ENCODE measurements at regions not wholly inside any gene's neighbourhood (a gene's known extent, or its start where the extent isn't known, plus 50 kb on each side); places are given as distances from the start of the nearest gene placed in this dataset.

GRCh38 chr6:81570681-81571080 lies 181.8 kb downstream of the TENT5A start:
- Histone ChIP-seq H3K4me2 (ENCODE audit: insufficient read depth in 1 of 2, low read depth in 2 of 2, low read length in 2 of 2) (no peak overlapping the region), H2BK15ac (ENCODE audit: low read length) (no peak overlapping the region), H4K20me1 (replicated peaks in 1 of 2; ENCODE audit: control insufficient read depth in 1 of 2, insufficient read depth in 2 of 2, low read length in 2 of 2) (no peaks in the 10 kb centered on the region), H2BK12ac (ENCODE audit: low read depth, low read length) (no peak overlapping the region), H3K79me2 (ENCODE audit: control insufficient read depth in 1 of 2, insufficient read depth in 2 of 2, low read length in 2 of 2) (no peaks in the 10 kb centered on the region), H3K4me1 (replicated peaks in 1 of 4; ENCODE audit: control insufficient read depth in 3 of 4, insufficient read depth in 4 of 4, low read length in 3 of 4) (no peaks in the 10 kb centered on the region), H2BK120ac (replicated peaks; ENCODE audit: low read depth, low read length) (no peak overlapping the region), H3K4ac (replicated peaks; ENCODE audit: insufficient read length, low read depth, low read length) (no peak overlapping the region), H3K4me3 (ENCODE audit: extremely low read depth in 1 of 4, insufficient read depth in 2 of 4, low read depth in 3 of 4, low read length in 4 of 4) (no peak overlapping the region), H3K9me3 (ENCODE audit: insufficient read depth in 2 of 2, low read depth in 1 of 2, low read length in 1 of 2) (no peaks in the 10 kb centered on the region), H3K9ac (replicated peaks in 1 of 4; ENCODE audit: extremely low read depth in 1 of 4, low read depth in 3 of 4, low read length in 3 of 4) (no peak overlapping the region), H3K56ac (replicated peaks; ENCODE audit: insufficient read length, low read depth, low read length) (no peak overlapping the region), H2AFZ (ENCODE audit: low read length) (no peak overlapping the region), H2BK20ac (ENCODE audit: low read length) (no peak overlapping the region), H3K36me3 (ENCODE audit: control insufficient read depth in 2 of 4, insufficient read depth in 4 of 4, low read length in 3 of 4) (no peaks in the 10 kb centered on the region), H2AK5ac (ENCODE audit: low read depth, low read length) (no peak overlapping the region), H3K27me3 (replicated peaks in 1 of 4; ENCODE audit: control insufficient read depth in 3 of 4, extremely low read depth in 1 of 4, insufficient read depth in 3 of 4, low read length in 3 of 4) (peaks cover 0 to 2% (median 0%) of the 10 kb centered on the region in 4 experiments; a peak in 1 of 7 replicates), H3K23me2 (ENCODE audit: low read depth, low read length) (no peaks in the 10 kb centered on the region), H3K27ac (ENCODE audit: low read depth, low read length) (no peak overlapping the region), H3K14ac (ENCODE audit: insufficient read length) (no peak overlapping the region), H3K18ac (ENCODE audit: extremely low read depth, low read length) (no peak overlapping the region), H4K5ac (ENCODE audit: insufficient read length, low read depth, low read length) (no peak overlapping the region), H3K79me1 (ENCODE audit: low read depth, low read length) (no peaks in the 10 kb centered on the region), H2BK5ac (ENCODE audit: low read depth, low read length) (no peak overlapping the region), H3K23ac (ENCODE audit: insufficient read length) (no peak overlapping the region), H4K91ac (replicated peaks; ENCODE audit: insufficient read length, low read length) (no peak overlapping the region), H4K8ac (ENCODE audit: extremely low read depth, insufficient read depth, low read length) (no peak overlapping the region)
- CTCF ChIA-PET (ENCODE audit: partially characterized antibody) = no interaction called here
- 81% methylated on average over 1 of the region's 1 CpG; no CpG with 5 or more reads in 1 of the 2 experiments for WGBS, 2 experiments (ENCODE audit: extremely low coverage in 1 of 2, insufficient coverage in 1 of 2, insufficient read length in 1 of 2, insufficient replicate concordance in 2 of 2, low coverage in 1 of 2, low lambda C conversion rate in 2 of 2, missing lambda C conversion rate in 1 of 2)
- POLR2A ChIA-PET (ENCODE audit: partially characterized antibody) = no interaction called here
- DNase-seq (ENCODE audit: low read depth in 1 of 2, low spot score in 2 of 2) = no peak
- no peak for FAIRE-seq
- TF ChIP-seq GABPA (IDR thresholded peaks at IDR 0.05; ENCODE audit: borderline replicate concordance, insufficient read depth, low read length) = no peak
- no peak for TF ChIP-seq RAD21 (IDR thresholded peaks at IDR 0.05 in 1 of 2, conservative IDR thresholded peaks at IDR 0.05 in 1 of 2; ENCODE audit: low read depth in 2 of 2, low read length in 2 of 2)
- no peak for TF ChIP-seq POLR2AphosphoS5 (IDR thresholded peaks at IDR 0.05; ENCODE audit: low read depth, low read length)
- no peak for TF ChIP-seq SIN3A (conservative IDR thresholded peaks at IDR 0.05 in 1 of 2, IDR thresholded peaks at IDR 0.05 in 1 of 2; ENCODE audit: low read depth in 1 of 2, low read length in 2 of 2)
- TF ChIP-seq SIRT6 (IDR thresholded peaks at IDR 0.05; ENCODE audit: low read length) = no peak
- TF ChIP-seq GTF2F1 (IDR thresholded peaks at IDR 0.05; ENCODE audit: borderline replicate concordance, low read depth, low read length) = no peak
- TF ChIP-seq BCL11A (IDR thresholded peaks at IDR 0.05; ENCODE audit: low read depth in 2 of 2, low read length in 2 of 2) = no peak
- TF ChIP-seq TAF1 (IDR thresholded peaks at IDR 0.05; ENCODE audit: low read depth, low read length) = no peak
- TF ChIP-seq POU5F1 (IDR thresholded peaks at IDR 0.05; ENCODE audit: low read depth, low read length) = no peak
- no peak for TF ChIP-seq NANOG (IDR thresholded peaks at IDR 0.05; ENCODE audit: insufficient read depth, low read depth, low read length, poor library complexity, severe bottlenecking)
- TF ChIP-seq E2F6 (IDR thresholded peaks at IDR 0.05) = no peak
- no peak for TF ChIP-seq KDM5A (IDR thresholded peaks at IDR 0.05; ENCODE audit: low read length)
- no peak for TF ChIP-seq HDAC2 (IDR thresholded peaks at IDR 0.05; ENCODE audit: borderline replicate concordance in 1 of 2, low read depth in 2 of 2, low read length in 2 of 2)
- no peak for TF ChIP-seq POLR2A (IDR thresholded peaks at IDR 0.05; ENCODE audit: control extremely low read depth in 1 of 2, low read depth in 2 of 2, low read length in 2 of 2)
- no peak for TF ChIP-seq CHD1 (IDR thresholded peaks at IDR 0.05; ENCODE audit: low read depth, low read length)

Measured in H1 (cell line).